T-cell (primary cell): ENCODE measurements at regions not wholly inside any gene's neighbourhood (a gene's known extent, or its start where the extent isn't known, plus 50 kb on each side); places are given as distances from the start of the nearest gene placed in this dataset.
"Not testable (repeated sequence)": the region's sequence is repeated elsewhere in the genome, so short reads cannot be mapped to it uniquely, and the experiment has no call there.

ENCODE experiments used
- ATAC-seq, 4 experiments: fragments of 200-7000 bp in 3 of 4; fragments of 150-1000 bp in 1 of 4; cut with Tn5 transposase; replicated peaks in 1 of 4; 1 replicate in 3 of 4; 2 replicates in 1 of 4; pipeline ENCODE4 v1.10.0; 2021; ENCODE audit warnings: moderate library complexity in 3 of 4, mild to moderate bottlenecking in 2 of 4, moderate number of reproducible peaks in 1 of 4
- CTCF ChIA-PET, 2 donors: fragments of 300-600 bp; sonication (Branson Sonifier 250); formaldehyde crosslinking; loops; one replicate each; lab custom pipeline; 2022; ENCODE audit warnings: antibody characterized with exemption in 2 of 2; lab: Charles Lee
- POLR2A ChIA-PET, 2 donors: fragments of 300-600 bp; sonication (Branson Sonifier 250); formaldehyde crosslinking; loops; one replicate each; lab custom pipeline; 2022; ENCODE audit warnings: antibody characterized with exemption in 2 of 2; lab: Charles Lee
- DNase-seq, 35 experiments: peaks; one replicate each; pipeline versions ENCODE4 v3.0.0 to v3.0.0-alpha.2; 2013 to 2023
- H3K27ac ChIP-seq: one replicate; pipeline ENCODE4 v1.5.1; 2013; ENCODE audit warnings: low read length
- H3K27me3 ChIP-seq, 2 experiments: replicated peaks in 1 of 2; 1 replicate in 1 of 2; 2 replicates in 1 of 2; pipeline versions ENCODE4 v1.6.1 to v1.7.0; 2013; ENCODE audit warnings: low read length in 1 of 2, mixed read lengths in 1 of 2; ENCODE audit not compliant: control insufficient read depth in 2 of 2, insufficient read depth in 2 of 2; ENCODE audit errors: extremely low read depth in 1 of 2
- H3K36me3 ChIP-seq, 2 donors: 1 replicate in 1 of 2; 2 replicates in 1 of 2; pipeline versions ENCODE4 v1.6.1 to v1.7.0; 2013; ENCODE audit warnings: low read length in 1 of 2; ENCODE audit not compliant: control insufficient read depth in 2 of 2, insufficient read depth in 1 of 2; ENCODE audit errors: extremely low read depth in 1 of 2
- H3K4me1 ChIP-seq, 2 experiments: 1 replicate in 1 of 2; 2 replicates in 1 of 2; pipeline versions ENCODE4 v1.6.1 to v1.7.0; 2013; ENCODE audit warnings: low read length in 2 of 2, mixed read lengths in 1 of 2; ENCODE audit not compliant: insufficient read depth in 2 of 2, control insufficient read depth in 1 of 2; ENCODE audit errors: extremely low read depth in 1 of 2
- H3K4me3 ChIP-seq, 2 donors: 1 replicate in 1 of 2; 2 replicates in 1 of 2; pipeline versions ENCODE4 v1.5.1 to v1.7.0; 2013; ENCODE audit warnings: mild to moderate bottlenecking in 2 of 2, low read length in 1 of 2, moderate library complexity in 1 of 2; ENCODE audit not compliant: control insufficient read depth in 1 of 2; ENCODE audit errors: extremely low read depth in 1 of 2
- H3K9me3 ChIP-seq: 2 replicates; pipeline ENCODE4 v1.7.0; 2013
- H3K27ac Mint-ChIP-seq, 2 donors: one replicate each; pipeline ENCODE4 v1.8.0; 2020 to 2021; ENCODE audit warnings: mild to moderate bottlenecking in 2 of 2, mixed read lengths in 2 of 2
- H3K27me3 Mint-ChIP-seq, 2 donors: one replicate each; pipeline ENCODE4 v1.8.0; 2021 to 2022; ENCODE audit warnings: mixed read lengths in 2 of 2
- H3K36me3 Mint-ChIP-seq: one replicate; pipeline ENCODE4 v1.8.0; 2021; ENCODE audit warnings: mixed read lengths
- H3K4me1 Mint-ChIP-seq, 3 donors: one replicate each; pipeline ENCODE4 v1.8.0; 2020 to 2022; ENCODE audit warnings: mixed read lengths in 3 of 3, mild to moderate bottlenecking in 1 of 3
- H3K4me3 Mint-ChIP-seq, 3 donors: one replicate each; pipeline ENCODE4 v1.8.0; 2020 to 2022; ENCODE audit warnings: mild to moderate bottlenecking in 3 of 3, mixed read lengths in 3 of 3, moderate library complexity in 3 of 3
- H3K9me3 Mint-ChIP-seq, 3 donors: one replicate each; pipeline ENCODE4 v1.8.0; 2020 to 2022; ENCODE audit warnings: mixed read lengths in 3 of 3
- WGBS: methylation state at CpG from one replicate; pipeline ENCODE4 v1.1.5; 2013; ENCODE audit warnings: missing lambda C conversion rate; ENCODE audit not compliant: insufficient coverage; 5-methylcytosine and 5-hydroxymethylcytosine counted together

DNA sequence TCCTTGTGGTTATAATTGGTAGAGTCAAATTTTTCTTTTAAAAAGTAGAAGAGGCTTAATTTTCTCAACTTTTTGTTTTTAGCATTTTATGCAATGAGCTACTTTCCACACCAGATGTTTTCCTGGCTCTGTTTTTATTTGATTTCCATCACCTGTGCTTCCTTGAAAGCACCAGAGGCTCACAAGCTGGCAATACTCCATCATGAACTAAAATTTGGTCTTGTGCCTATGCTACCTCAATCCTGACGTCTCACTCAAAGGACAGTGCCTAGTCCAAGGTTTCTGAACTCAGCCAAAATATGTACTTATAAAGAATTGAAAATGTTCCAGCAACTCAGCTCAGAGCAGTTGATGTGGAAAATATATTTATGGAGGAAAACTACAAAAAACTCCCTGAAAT, 914.0 kb upstream of the PRKX start:
- H3K36me3 Mint-ChIP-seq, result no peaks in the 10 kb centered on the region
- POLR2A ChIA-PET, result no interaction called here
- Histone ChIP-seq H3K27ac (no peak overlapping the region), H3K27me3 (no peaks in the 10 kb centered on the region), H3K4me1 (no peaks in the 10 kb centered on the region), H3K9me3 (no peaks in the 10 kb centered on the region), H3K36me3 (no peaks in the 10 kb centered on the region), H3K4me3 (no peak overlapping the region)
- DNase-seq (no peak), ATAC-seq (no peak)
- no peak overlapping the region for H3K4me3 Mint-ChIP-seq
- H3K4me1 Mint-ChIP-seq, result no peaks in the 10 kb centered on the region
- WGBS, result no CpG with 5 or more reads among the region's 1 CpG
- no peaks in the 10 kb centered on the region for H3K27me3 Mint-ChIP-seq
- peaks cover 7 to 11% (median 7%) of the 10 kb centered on the region in 3 donors for H3K9me3 Mint-ChIP-seq
- CTCF ChIA-PET, result no interaction called here
- no peak overlapping the region for H3K27ac Mint-ChIP-seq

DNA sequence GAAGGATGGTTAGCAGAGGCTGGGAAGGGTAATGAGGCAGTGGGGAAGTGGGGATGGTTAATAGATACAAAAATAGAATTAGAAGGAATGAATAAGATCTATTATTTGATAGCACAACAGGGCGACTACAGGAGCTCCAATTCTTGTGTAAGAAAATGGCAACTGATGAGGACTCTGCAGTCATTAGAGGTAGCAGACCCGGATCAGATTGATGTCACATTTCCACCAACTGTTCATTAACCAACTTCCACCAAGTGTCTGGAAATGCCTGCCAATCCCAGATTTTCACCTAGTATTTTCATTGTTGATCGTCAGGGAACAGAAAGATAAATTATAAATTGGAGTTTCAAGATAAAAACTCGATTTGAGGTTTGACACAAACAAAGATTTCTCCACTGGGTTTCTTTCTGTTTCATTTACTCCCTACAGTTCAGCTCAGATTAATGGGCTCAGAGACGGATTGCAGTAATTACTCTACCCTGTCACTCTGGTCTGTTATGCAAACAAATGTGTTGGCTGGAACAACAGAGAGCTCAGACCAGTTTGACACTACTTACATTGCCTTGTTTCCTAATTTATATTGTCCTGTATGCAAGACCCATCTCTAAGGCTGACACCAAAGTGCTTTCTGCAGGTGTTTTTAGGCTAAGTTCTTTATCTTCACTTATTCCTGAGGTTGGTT, 909.2 kb upstream of the PRKX start:
- Mint-ChIP-seq H3K27me3 (no peaks in the 10 kb centered on the region), H3K27ac (no peak overlapping the region), H3K36me3 (no peaks in the 10 kb centered on the region), H3K4me1 (no peaks in the 10 kb centered on the region), H3K9me3 (peaks cover 0 to 7% (median 0%) of the 10 kb centered on the region in 3 donors), H3K4me3 (no peak overlapping the region)
- no peaks in the 10 kb centered on the region for H3K9me3 ChIP-seq
- no CpG with 5 or more reads among the region's 5 CpGs for WGBS
- H3K27me3 ChIP-seq, result no peaks in the 10 kb centered on the region
- no peak overlapping the region for H3K4me3 ChIP-seq
- ChIA-PET POLR2A (no interaction called here), CTCF (no interaction called here)
- H3K4me1 ChIP-seq, result no peaks in the 10 kb centered on the region
- H3K27ac ChIP-seq, result no peak overlapping the region
- ATAC-seq (no peak), DNase-seq (no peak)
- no peaks in the 10 kb centered on the region for H3K36me3 ChIP-seq

DNA sequence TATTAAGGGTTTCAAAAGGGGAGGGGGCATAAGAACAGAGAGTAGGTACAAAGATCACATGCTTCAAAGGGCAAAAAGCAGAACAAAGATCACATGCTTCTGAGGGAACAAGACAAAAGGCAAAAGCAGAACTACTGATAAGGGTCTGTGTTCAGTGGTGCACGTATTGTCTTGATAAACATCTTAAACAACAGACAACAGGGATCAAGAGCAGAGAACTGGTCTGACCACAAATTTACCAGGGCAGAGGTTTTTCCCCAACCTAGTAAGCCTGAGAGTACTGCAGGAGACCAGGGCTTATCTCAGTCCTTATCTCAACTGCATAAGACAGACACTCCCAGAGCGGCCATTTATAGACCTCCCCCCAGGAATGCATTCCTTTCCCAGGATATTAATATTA, 900.2 kb upstream of the PRKX start:
- H3K36me3 ChIP-seq, H3K4me1 ChIP-seq, POLR2A ChIA-PET, H3K36me3 Mint-ChIP-seq, H3K9me3 ChIP-seq, H3K27me3 Mint-ChIP-seq, H3K4me3 Mint-ChIP-seq, H3K27me3 ChIP-seq, H3K4me1 Mint-ChIP-seq, H3K27ac ChIP-seq, ATAC-seq, H3K4me3 ChIP-seq, CTCF ChIA-PET, DNase-seq, H3K27ac Mint-ChIP-seq: not testable (repeated sequence)
- H3K9me3 Mint-ChIP-seq, result peaks cover 4 to 11% (median 10%) of the 10 kb centered on the region in 3 donors
- WGBS, result no CpG with 5 or more reads among the region's 2 CpGs

- POLR2A ChIA-PET, result no interaction called here
- Mint-ChIP-seq H3K36me3 (no peaks in the 10 kb centered on the region), H3K27me3 (no peaks in the 10 kb centered on the region), H3K9me3 (peaks cover 0 to 20% (median 11%) of the 10 kb centered on the region in 3 donors), H3K4me1 (no peaks in the 10 kb centered on the region), H3K27ac (no peak overlapping the region), H3K4me3 (no peak overlapping the region)
- CTCF ChIA-PET, result no interaction called here
- WGBS, result 83% methylated on average over 2 of the region's 6 CpGs
- Histone ChIP-seq H3K36me3 (no peaks in the 10 kb centered on the region), H3K9me3 (no peaks in the 10 kb centered on the region), H3K4me1 (no peaks in the 10 kb centered on the region), H3K4me3 (no peak overlapping the region), H3K27ac (no peak overlapping the region), H3K27me3 (no peaks in the 10 kb centered on the region)
- DNase-seq, result no peak
- ATAC-seq, result no peak
These were observed 875.4 kb upstream of the PRKX start for GRCh38 chrX:4588893-4589292.

DNA sequence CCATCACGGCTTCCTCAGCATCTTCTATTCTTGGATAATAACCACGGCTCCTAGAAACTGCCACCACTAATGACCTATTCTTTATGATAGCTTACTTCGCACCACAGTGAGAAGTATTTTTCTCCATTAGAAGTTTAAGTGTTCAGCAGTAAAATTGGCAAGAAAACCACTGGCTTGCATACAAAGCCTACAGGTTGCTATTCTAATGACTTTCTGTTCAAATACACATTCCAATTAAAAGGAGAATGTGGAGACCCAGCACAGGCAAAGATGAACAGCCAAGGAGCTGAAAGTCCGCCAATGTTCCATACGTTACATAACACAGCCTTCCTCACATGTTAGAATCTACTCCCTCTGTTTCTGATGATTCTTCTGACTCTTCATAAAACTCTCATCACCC, 875.0 kb upstream of the PRKX start:
- Histone ChIP-seq H3K4me1 (no peaks in the 10 kb centered on the region), H3K27me3 (no peaks in the 10 kb centered on the region), H3K9me3 (no peaks in the 10 kb centered on the region), H3K4me3 (no peak overlapping the region), H3K27ac (no peak overlapping the region), H3K36me3 (no peaks in the 10 kb centered on the region)
- Mint-ChIP-seq H3K27ac (no peak overlapping the region), H3K27me3 (no peaks in the 10 kb centered on the region), H3K36me3 (no peaks in the 10 kb centered on the region), H3K4me3 (no peak overlapping the region), H3K4me1 (no peaks in the 10 kb centered on the region), H3K9me3 (peaks cover 0 to 20% (median 11%) of the 10 kb centered on the region in 3 donors)
- DNase-seq (no peak), ATAC-seq (no peak)
- CTCF ChIA-PET, result no interaction called here
- WGBS, result no CpG with 5 or more reads among the region's 5 CpGs
- POLR2A ChIA-PET, result no interaction called here

- Histone ChIP-seq H3K4me1 (no peaks in the 10 kb centered on the region), H3K27ac (no peak overlapping the region), H3K36me3 (no peaks in the 10 kb centered on the region), H3K4me3 (no peak overlapping the region), H3K9me3 (no peaks in the 10 kb centered on the region), H3K27me3 (no peaks in the 10 kb centered on the region)
- WGBS, result no CpG with 5 or more reads among the region's 3 CpGs
- no peak overlapping the region for H3K27ac Mint-ChIP-seq
- ChIA-PET CTCF (no interaction called here), POLR2A (no interaction called here)
- H3K36me3 Mint-ChIP-seq, result no peaks in the 10 kb centered on the region
- H3K9me3 Mint-ChIP-seq, result peaks cover 0 to 20% (median 11%) of the 10 kb centered on the region in 3 donors
- no peak overlapping the region for H3K4me3 Mint-ChIP-seq
- no peaks in the 10 kb centered on the region for H3K27me3 Mint-ChIP-seq
- no peaks in the 10 kb centered on the region for H3K4me1 Mint-ChIP-seq
- ATAC-seq (no peak), DNase-seq (no peak)
These were observed 874.6 kb upstream of the PRKX start for GRCh38 chrX:4588056-4588455.

DNA sequence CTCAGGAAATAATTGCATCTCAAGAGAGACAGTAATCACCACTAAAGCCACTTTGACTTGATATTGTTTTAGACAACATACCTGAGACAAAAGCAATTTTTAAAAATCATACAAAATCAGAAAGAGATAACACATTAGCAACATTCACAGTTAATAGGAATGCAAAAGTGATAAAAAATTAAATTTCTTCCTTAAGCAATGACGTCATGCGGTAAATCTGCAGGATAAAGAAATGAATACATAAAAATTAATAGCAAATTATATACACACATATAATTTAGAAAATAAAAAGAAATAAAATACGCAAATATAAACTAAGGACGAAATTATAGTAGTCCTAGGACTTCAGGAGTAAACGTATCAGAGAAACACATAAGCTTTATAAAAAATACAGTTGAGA, 866.5 kb upstream of the PRKX start:
- H3K27me3 ChIP-seq, result no peaks in the 10 kb centered on the region
- Mint-ChIP-seq H3K36me3 (no peaks in the 10 kb centered on the region), H3K27me3 (no peaks in the 10 kb centered on the region), H3K27ac (no peak overlapping the region), H3K4me1 (no peaks in the 10 kb centered on the region), H3K4me3 (no peak overlapping the region), H3K9me3 (peaks cover 0 to 13% (median 6%) of the 10 kb centered on the region in 3 donors)
- no peak overlapping the region for H3K27ac ChIP-seq
- no peak for DNase-seq
- ChIA-PET CTCF (no interaction called here), POLR2A (no interaction called here)
- no peak overlapping the region for H3K4me3 ChIP-seq
- no CpG with 5 or more reads among the region's 5 CpGs for WGBS
- no peaks in the 10 kb centered on the region for H3K36me3 ChIP-seq
- no peak for ATAC-seq
- H3K9me3 ChIP-seq, result no peaks in the 10 kb centered on the region
- H3K4me1 ChIP-seq, result no peaks in the 10 kb centered on the region
